ENCODE measurements at regions not wholly inside any gene's neighbourhood (a gene's known extent, or its start where the extent isn't known, plus 50 kb on each side); places are given as distances from the start of the nearest gene placed in this dataset.
"Not testable (repeated sequence)": the region's sequence is repeated elsewhere in the genome, so short reads cannot be mapped to it uniquely, and the experiment has no call there.

DNA sequence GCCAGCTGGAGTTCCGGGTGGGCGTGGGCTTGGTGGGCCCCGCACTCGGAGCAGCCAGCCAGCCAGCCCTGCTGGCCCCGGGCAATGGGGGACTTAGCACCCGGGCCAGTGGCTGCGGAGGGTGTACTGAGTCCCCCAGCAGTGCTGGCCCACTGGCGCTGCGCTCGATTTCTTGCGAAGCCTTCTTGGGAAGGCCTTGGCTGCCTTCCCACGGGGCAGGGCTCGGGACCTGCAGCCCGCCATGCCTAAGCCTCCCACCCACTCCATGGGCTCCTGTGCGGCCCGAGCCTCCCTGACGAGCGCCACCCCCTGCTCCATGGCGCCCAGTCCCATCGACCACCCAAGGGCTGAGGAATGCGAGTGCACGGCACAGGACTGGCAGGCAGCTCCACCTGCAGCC, 321.6 kb downstream of the SH2D4B start:
- DNase-seq (ENCODE audit: low read depth): not testable (repeated sequence)

DNA sequence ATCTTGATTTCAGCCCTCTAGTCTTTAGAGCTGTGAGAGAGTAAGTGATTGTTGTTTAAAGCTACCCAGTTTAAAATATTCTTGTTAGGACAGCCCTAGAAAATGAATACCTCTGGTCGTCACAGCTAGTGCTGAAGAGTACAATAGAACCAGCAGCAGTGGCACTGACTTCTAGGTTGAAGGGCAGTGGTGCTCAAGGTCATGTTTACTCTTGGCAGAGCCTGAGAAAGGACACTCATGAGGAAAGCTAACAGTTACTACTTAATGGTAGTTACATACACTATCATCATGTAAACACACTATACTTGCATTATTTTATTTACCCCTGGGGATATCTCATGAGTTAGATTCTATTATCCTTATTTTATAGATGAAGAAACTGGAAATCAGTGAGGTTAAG, 323.0 kb downstream of the SH2D4B start:
- no peak for DNase-seq (ENCODE audit: low read depth)

DNA sequence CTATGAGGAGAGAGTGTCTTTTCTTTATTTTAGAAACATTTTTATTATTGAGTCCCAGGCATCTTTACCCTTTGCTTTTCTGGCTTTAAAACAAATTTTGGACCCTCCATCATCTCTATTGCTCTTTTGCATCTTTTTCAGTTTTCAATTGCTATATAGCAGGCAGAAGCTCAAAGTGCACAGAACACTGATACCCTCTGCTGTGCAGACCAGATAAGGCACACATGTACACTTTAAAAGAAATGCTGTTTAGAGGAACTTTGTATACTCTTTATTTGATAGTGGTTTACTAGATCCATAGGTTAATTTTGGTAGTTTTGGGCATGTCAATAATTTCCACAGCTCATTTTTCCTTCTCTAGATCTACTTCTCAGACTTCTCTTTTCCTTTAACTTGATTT, 324.2 kb downstream of the SH2D4B start:
- no peak for DNase-seq (ENCODE audit: low read depth)

DNA sequence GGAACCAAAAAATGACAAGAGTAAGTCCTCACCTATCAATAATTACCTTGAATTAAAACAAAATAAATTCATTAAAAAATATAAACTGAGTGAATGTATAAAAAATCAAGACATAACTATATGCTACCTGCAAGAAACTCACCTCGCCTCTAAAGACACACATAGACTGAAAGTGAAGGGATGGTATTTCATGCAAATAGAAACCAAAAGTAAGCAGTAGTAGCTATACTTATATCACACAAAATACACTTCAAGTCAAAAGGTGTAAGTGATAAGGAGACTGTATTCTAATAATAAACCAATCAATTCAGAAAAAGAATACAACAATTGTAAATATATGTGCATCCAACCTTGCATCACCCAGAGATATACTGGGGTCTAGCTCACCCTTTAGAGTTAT, 332.6 kb downstream of the SH2D4B start:
- DNase-seq (ENCODE audit: low read depth): no peak

DNA sequence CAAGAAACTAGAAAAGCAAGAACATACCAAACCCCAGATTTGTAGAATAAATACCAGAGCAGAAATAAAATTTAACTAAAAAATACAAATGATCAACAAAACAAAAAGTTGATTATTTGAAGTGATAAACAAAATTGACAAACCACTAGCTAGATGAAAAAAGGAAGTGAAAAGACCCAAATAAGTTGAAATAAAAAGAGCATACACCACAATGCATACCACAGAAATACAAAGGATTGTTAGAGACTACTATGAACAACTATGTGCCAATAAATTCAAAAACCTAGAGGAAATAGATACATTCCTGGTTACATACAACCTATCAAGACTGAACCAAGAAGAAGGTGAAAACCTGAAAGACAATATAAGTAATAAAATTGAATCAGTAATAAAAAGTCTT, 333.4 kb downstream of the SH2D4B start:
- no peak for DNase-seq (ENCODE audit: low read depth)

DNA sequence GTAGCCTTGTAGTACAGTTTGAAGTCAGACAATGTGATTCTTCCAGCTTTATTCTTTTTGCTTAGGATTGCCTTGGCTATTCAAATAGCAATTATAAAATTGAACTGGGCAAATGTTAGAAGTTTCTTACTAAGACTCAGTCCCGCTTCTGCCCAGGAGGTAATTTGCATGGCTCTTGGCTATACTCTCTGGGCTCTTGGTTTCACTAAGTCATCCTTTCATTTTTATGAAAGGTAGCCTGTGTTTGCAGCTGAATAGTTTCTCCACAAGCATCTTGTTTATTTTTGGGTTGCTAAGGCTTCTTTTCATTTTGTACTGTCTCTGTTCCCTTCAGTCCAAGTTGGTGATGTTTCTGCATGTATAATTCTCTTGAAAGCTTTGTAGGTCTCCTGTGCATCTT, 340.6 kb downstream of the SH2D4B start:
- DNase-seq (ENCODE audit: low read depth): no peak

DNA sequence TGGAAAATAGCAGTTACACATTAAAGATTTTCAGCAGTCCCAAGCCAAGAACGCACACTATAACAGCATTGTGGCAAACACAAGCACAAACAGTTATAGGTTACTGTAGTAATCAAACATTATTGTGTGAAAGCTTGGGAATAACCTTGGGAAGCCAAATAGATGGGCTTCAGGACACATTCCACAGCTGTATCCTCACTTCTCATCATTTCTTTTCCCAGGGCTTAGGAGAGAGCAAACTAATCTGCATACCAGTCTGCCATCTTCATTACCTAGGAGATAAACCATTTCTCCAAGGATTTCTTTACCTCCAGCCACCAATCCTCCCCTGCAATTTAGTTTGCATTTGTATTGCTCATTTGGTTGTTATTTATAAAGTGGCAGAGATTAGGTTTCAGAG, 352.4 kb downstream of the SH2D4B start:
- DNase-seq (ENCODE audit: low read depth): no peak

DNA sequence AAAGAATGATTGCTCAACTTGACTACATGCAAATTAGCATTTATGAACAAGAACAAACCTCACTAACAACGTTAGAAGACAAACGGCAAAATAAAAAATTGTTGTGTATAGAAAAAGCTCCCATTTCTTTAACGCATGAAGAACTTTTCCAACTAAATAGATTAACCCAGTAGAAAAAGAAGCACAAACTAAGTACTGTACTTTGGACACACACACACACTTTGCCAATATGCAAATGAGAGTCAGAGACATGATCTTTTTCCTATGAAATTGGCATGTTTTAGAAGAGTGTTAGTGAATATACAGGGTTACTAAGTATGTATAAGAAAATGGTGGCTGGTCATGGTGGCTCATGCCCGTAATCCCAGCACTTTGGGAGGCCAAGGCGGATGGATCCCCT, 355.6 kb downstream of the SH2D4B start:
- no peak for DNase-seq (ENCODE audit: low read depth)

DNA sequence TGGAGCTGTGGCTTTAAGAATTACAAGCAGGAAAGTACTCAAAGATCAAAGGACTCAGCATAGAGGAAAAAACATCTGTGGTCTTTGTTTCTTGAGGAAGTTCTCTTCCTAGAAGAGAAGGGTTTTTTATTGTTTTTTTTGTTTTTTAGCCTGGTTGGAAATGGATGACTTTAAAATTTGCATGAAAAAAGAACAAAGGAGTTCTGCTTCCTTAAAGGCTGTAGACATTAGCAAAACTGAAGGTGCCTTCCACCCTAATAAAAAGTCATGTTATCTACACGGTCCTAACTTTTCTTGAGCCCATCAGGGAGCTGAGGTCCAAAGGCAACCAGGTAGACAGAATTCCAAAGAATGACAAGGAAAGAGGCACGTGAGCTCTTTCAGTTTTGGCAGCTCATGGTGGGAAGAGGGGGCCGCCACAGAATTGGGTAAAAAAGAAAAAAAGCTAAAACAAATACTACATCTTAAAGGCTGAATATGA, 356.6 kb downstream of the SH2D4B start:
- DNase-seq (ENCODE audit: low read depth): no peak

DNA sequence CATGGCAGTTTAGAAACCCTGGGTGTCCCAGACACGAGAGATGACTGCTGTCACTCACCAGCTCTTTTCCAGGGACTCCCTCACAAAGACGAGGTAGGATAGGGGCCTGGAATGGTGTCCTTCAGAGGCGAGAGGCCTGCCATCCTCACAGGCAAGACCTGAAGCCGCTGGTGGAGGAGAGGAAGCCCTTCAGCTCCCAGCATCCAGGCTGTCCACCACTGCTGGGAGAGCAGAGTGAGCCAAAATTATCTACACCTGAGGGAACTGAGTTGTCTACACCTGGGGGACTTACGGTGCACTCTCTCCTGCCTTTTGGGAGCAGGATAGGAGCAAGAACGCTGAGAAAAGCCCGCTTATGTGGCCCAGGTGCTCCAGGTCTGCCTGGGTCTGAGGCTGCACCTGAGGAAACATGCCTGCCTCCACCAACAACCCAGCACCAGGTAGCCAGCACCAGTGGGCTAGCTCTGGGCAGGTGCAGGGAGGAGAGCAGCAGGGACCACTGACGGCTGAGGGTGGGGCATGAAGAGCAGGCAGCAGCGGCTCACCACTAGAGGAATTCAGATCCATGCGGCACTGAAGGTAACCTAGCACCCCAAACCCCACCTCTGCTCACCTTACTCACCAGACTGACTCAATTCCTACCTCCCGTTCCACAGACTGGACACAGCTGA, 357.2 kb downstream of the SH2D4B start:
- no peak for DNase-seq (ENCODE audit: low read depth)

DNA sequence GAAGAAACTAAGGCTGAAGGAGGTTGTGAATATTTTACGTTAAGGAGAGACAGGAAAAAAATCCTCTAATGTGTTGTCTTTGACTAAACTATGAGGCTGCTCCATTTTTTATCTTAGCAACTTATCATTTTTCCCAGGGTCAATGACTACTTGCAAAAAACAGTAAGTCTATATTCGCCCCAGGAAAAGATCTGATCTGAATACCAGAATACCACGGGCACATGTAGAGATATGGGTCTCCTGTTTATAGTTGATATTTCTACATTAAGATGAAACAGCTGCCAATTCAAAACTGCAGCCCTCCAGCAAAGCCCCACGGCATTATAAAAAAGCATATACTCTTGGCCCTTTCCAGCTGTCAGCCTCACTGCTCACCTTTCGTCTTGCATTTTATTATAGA, 358.4 kb downstream of the SH2D4B start:
- DNase-seq (ENCODE audit: low read depth): no peak

DNA sequence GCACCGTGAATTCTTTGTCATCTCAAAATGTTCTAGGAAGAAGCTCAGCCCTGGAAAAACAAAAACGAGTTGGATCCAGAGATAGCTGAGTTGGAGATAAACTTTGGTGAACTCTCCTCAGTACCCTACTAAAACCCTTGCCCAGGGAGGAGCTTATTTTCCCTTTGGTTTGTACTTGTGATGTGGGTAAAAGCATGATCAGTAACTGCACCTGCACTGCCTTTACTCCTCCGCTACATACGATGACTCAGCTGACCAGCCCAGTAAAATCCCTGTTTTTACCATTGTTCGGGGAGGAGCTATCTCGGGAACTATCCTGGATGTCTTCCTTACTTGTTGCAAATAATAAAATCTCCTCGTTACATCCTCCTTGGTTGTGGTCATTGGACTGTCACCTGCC, 359.3 kb downstream of the SH2D4B start:
- DNase-seq (ENCODE audit: low read depth): no peak

DNA sequence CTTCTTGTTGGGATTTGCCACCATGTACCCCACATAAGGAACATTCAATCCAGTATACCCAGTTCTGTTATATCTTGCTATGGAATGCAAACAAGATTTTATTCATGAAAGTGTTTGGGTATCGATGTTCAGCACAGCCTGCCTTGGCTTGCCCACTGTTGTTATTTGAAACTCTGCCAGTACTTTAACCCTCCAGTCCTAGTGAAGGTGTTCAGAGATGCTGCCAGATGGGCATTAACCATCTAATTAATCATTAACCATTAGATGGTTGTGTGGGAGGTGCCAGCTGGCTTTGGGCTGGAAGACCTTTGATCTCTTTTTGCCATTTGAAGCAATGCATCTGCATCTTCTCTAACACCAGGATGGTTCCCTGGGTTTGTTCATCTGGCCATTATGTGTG, 363.0 kb downstream of the SH2D4B start:
- no peak for DNase-seq (ENCODE audit: low read depth)

DNA sequence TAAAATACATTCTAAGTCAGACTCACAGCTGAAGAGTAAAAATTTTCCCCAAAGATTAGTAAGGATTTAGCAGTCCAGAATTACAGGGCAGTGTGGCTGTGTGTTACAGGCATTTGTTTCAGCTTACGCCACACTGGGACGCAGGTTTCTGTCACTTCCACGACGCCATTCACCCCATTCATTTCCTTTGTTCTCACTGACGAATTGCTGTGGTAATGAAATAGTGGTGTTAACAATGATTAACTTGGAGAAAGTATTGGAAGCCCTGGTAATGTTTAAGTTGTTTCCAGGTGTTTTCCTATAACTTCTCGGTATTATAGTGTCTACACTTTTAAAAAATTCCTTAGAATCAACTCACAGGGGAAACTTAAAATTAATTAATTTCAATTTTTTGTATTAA, 370.9 kb downstream of the SH2D4B start:
- no peak for DNase-seq (ENCODE audit: low read depth)

DNA sequence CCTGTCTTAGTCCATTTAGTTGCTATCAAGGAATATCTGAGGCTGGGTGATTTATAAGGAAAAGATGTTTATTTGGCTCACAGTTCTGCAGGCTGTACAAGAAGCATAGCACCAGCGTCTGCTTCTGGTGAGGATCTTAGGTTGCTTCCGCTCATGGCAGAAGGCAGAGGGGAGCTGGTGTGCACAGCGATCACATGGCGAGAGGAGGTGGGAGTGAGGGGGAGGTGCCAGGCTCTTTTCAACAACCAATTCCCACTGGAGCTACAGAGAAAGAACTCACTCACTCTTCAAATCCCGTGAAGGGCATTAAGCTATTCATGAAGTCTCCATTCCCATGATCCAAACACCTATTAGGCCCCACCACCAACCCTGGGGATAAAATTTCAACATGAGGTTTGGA, 371.6 kb downstream of the SH2D4B start:
- no peak for DNase-seq (ENCODE audit: low read depth)

DNA sequence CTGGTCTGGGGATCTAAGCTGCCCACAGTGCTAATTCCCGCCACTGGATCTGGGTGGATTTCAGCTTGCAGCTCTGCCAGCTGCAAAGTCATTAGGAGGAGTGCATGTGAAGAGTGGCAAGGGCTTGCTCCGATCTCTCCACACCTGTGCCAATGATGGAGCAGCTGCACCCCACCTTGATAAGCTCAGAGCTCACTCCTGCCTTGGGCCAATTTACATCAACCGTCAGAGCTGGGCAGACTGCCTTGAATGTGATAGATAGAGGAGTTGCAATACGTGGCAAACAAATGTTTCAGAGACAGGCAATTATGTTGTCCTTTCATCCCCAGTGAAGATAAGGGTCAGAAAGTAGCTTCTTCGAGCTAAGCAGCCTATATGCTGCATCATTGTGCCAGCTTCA, 379.9 kb downstream of the SH2D4B start:
- DNase-seq (ENCODE audit: low read depth): no peak

DNA sequence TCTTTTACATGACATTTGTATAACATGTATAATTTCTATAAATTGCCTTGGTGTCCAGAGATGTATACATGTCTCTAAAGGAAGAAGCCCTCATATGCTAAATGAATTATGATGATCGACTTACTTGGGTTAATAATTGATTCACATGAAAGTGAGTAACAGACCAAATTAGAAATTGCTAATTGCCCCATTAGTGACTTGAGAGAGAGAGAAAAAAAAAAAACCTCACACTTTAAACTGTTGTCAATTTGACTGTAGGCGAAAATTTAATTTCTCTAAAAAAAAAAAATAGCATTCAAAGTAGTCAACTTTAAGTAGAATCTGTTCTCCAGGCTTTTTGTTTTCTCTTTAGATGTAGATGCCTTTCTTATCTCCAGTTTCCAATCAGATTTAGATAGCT, 383.3 kb downstream of the SH2D4B start:
- DNase-seq (ENCODE audit: low read depth): no peak

DNA sequence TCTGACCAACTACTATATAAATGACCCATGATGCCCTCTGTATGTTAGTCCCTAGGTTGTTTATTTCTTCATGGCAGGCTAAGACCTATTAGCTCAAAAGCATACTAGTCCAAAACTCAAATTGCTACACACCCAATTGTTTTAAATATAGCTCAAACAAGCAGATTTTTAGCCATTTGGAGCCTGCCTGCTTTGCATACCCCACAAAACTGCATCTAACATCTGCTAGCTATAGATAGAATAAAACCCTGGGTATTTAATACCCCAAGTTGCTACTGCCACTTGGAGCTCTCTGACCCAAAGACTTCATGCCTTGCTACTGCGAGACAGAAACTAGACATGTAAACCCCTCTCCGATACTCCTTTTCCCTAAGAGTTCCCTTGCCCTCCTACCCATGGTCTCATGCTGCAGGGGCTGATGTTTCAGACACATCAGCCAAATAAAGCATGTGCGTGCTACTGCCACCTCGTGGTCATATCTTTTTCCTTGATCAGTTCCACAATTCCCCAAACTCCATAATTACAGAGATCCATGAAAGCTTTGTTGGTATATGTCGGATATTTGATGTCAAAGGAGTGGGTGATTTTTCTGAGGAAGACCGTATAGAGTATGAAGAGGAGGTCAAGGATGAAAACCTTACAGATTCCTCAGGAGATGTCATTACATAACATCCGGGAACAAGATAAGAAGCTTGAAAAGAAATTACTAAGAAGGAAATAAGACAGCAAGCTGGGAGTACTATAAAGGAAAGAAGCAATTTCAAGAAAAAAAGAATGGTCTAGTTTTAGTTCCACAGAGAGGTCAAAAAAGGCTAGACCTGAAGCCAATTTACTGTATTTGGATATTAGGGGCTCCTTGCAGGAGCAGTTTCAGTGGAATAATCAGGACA, 386.6 kb downstream of the SH2D4B start:
- no peak for DNase-seq (ENCODE audit: low read depth)

DNA sequence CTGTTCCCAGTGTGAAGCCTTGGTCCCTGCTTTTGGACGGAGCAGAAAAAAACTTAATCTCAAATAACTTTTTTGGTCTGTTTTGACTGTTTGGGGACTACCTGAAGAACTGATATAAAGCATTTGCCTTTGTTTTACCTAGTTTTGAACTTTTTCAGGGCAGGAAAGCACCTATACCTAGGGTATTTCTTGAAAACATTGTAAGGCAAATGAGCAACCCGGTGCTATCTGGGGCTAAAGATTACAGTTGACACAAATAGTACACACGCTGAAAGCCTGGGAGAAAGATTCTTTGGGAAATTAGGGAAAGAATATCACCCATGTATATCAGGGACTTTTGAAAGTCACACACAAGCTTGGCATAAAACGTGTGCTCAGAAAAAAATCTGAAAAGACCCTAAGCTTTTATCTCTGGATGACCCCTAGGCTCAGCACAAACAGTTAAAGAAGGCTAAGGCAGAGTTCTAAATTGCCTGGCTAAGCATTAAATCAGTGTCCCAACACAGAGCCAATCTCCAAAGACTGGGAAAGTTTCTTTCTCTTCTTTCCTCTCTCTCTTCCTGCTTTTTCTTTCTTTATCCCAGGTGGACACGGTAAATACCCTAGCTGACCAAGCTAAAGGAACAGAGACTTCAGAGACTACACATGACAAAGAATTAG, 389.8 kb downstream of the SH2D4B start:
- no peak for DNase-seq (ENCODE audit: low read depth)

DNA sequence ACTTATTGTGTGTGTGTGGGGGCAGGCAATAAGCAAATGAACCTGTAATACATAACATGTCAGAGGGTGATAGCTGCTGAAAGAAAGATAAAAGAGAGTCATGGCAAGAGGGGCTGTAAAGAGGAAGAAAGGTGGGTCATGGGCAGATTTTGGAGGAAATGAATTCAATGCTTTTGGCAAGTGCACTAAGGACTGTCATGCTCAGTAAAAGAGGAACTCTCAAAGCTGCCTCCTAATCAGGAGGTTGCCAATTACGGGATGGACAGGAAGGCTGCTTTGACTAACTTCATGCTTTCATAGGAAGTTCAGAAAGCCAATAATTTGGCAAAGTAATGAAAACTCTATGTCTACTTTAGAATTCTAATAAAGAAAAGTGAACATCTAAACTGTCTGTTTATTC, 401.2 kb downstream of the SH2D4B start:
- DNase-seq (ENCODE audit: low read depth): no peak

DNA sequence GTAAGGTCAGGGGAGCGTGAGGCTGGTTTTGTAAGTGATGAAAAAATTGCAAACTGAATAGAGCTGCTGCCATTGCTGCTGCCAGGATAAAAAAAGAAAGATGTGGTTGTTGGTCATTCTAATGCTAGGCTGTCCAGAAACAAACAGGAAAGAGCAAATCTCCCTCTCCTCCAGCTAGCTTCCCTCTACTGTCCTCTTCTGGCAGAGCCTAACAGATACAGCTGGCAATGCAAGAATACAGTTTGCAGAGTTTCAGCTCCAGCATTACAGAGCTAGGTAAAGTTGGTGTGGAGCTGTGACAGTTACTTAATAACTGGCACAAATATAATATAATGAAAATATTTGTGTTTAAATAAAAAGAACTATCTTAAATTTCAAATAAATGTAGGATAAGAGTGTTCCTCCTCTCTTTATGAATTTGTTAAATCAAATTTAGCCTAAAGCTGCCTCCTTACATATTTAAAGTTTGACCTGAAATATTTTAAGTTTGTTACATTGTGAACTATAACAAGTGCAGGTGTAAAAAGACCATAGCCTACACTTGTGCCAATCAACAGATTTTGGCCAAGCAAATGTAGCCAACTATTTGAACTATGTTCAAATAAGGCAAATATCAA, 407.7 kb downstream of the SH2D4B start:
- DNase-seq (ENCODE audit: low read depth): no peak

DNA sequence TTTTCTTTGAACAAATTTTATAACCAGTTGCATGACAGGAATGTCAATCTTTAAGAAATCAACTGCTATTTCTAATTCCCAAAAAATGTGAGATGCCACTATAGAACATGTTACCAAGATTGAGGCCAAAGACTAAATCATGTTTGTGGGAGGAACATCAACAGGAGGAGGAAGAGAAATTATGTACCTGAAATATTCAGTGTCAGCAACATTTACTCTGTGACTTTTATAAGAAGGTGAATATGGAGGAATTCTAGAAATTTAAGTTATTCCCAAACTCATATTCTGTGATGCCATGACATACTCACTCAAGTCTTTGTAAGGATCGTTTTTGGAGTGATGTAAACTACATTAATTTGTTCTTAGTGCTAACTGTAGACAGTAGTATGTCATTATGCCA, 408.4 kb downstream of the SH2D4B start:
- DNase-seq (ENCODE audit: low read depth): no peak

Measured in activated T-cell treated with anti-CD3 and anti-CD28 coated beads for 24 hours (primary cell).